ENCODE measurements at regions not wholly inside any gene's neighbourhood (a gene's known extent, or its start where the extent isn't known, plus 50 kb on each side); places are given as distances from the start of the nearest gene placed in this dataset.

- ChIA-PET POLR2A (no interaction called here), CTCF (interaction anchor here (0.7 to 2.1 kb wide), 2 partner anchors 14 to 550 kb away, joined by 3 to 11 read pairs; no protein-coding TSS in a partner anchor)
- H3K4me3 Mint-ChIP-seq, result no peak overlapping the region
- no peaks in the 10 kb centered on the region for H3K9me3 Mint-ChIP-seq (ENCODE audit: insufficient read depth)
- ATAC-seq (no peak), DNase-seq (no peak)
- H3K27me3 Mint-ChIP-seq (ENCODE audit: low read depth), result peaks cover 13% of the 10 kb centered on the region
- H3K4me1 Mint-ChIP-seq (ENCODE audit: low read depth), result peaks cover 15% of the 10 kb centered on the region
- no peak overlapping the region for H3K27ac Mint-ChIP-seq
- H3K36me3 Mint-ChIP-seq (ENCODE audit: low read depth), result no peaks in the 10 kb centered on the region
These were observed 234.5 kb downstream of the AHR start for GRCh38 chr7:17532861-17533404.

GRCh38 chr7:17534348-17534747, 235.9 kb downstream of the AHR start:
- Mint-ChIP-seq H3K36me3 (ENCODE audit: low read depth) (no peaks in the 10 kb centered on the region), H3K27ac (no peak overlapping the region), H3K9me3 (ENCODE audit: insufficient read depth) (no peaks in the 10 kb centered on the region), H3K4me3 (no peak overlapping the region), H3K4me1 (ENCODE audit: low read depth) (peaks cover 15% of the 10 kb centered on the region), H3K27me3 (ENCODE audit: low read depth) (peaks cover 9% of the 10 kb centered on the region)
- POLR2A ChIA-PET, result no interaction called here
- no peak for DNase-seq
- no peak for ATAC-seq
- CTCF ChIA-PET, result no interaction called here

GRCh38 chr7:17535776-17536175, 237.3 kb downstream of the AHR start:
- CTCF ChIA-PET, result no interaction called here
- no peak for ATAC-seq
- Mint-ChIP-seq H3K4me3 (no peak overlapping the region), H3K27ac (no peak overlapping the region), H3K27me3 (ENCODE audit: low read depth) (peaks cover 9% of the 10 kb centered on the region), H3K4me1 (ENCODE audit: low read depth) (peaks cover 14% of the 10 kb centered on the region), H3K9me3 (ENCODE audit: insufficient read depth) (no peaks in the 10 kb centered on the region), H3K36me3 (ENCODE audit: low read depth) (no peaks in the 10 kb centered on the region)
- POLR2A ChIA-PET, result no interaction called here
- no peak for DNase-seq

- ChIA-PET CTCF (no interaction called here), POLR2A (no interaction called here)
- Mint-ChIP-seq H3K4me1 (ENCODE audit: low read depth) (no peaks in the 10 kb centered on the region), H3K4me3 (no peak overlapping the region), H3K27me3 (ENCODE audit: low read depth) (peaks cover 12% of the 10 kb centered on the region), H3K9me3 (ENCODE audit: insufficient read depth) (no peaks in the 10 kb centered on the region), H3K36me3 (ENCODE audit: low read depth) (no peaks in the 10 kb centered on the region), H3K27ac (no peak overlapping the region)
- ATAC-seq, result no peak
- no peak for DNase-seq
These were observed 245.9 kb downstream of the AHR start for GRCh38 chr7:17544401-17544800.

GRCh38 chr7:17545348-17545747, 246.9 kb downstream of the AHR start:
- DNase-seq (no peak), ATAC-seq (no peak)
- Mint-ChIP-seq H3K27me3 (ENCODE audit: low read depth) (peaks cover 12% of the 10 kb centered on the region), H3K4me1 (ENCODE audit: low read depth) (no peaks in the 10 kb centered on the region), H3K36me3 (ENCODE audit: low read depth) (no peaks in the 10 kb centered on the region), H3K9me3 (ENCODE audit: insufficient read depth) (no peaks in the 10 kb centered on the region), H3K4me3 (no peak overlapping the region), H3K27ac (no peak overlapping the region)
- CTCF ChIA-PET, result no interaction called here
- POLR2A ChIA-PET, result no interaction called here

GRCh38 chr7:17546189-17546588, 247.7 kb downstream of the AHR start:
- ChIA-PET POLR2A (no interaction called here), CTCF (interaction anchor here (0.6 kb wide), 1 partner anchor 13 kb away, joined by 3 read pairs; no protein-coding TSS in a partner anchor)
- no peak overlapping the region for H3K27ac Mint-ChIP-seq
- H3K27me3 Mint-ChIP-seq (ENCODE audit: low read depth), result peaks cover 12% of the 10 kb centered on the region
- no peak for ATAC-seq
- no peaks in the 10 kb centered on the region for H3K36me3 Mint-ChIP-seq (ENCODE audit: low read depth)
- no peak overlapping the region for H3K4me3 Mint-ChIP-seq
- no peak for DNase-seq
- H3K9me3 Mint-ChIP-seq (ENCODE audit: insufficient read depth), result no peaks in the 10 kb centered on the region
- no peaks in the 10 kb centered on the region for H3K4me1 Mint-ChIP-seq (ENCODE audit: low read depth)

GRCh38 chr7:17546592-17546991, 248.1 kb downstream of the AHR start:
- Mint-ChIP-seq H3K27ac (no peak overlapping the region), H3K4me3 (no peak overlapping the region), H3K9me3 (ENCODE audit: insufficient read depth) (no peaks in the 10 kb centered on the region), H3K36me3 (ENCODE audit: low read depth) (no peaks in the 10 kb centered on the region), H3K27me3 (ENCODE audit: low read depth) (peaks cover 12% of the 10 kb centered on the region), H3K4me1 (ENCODE audit: low read depth) (no peaks in the 10 kb centered on the region)
- ChIA-PET CTCF (interaction anchor here (0.6 kb wide), 1 partner anchor 14 kb away, joined by 3 read pairs; no protein-coding TSS in a partner anchor), POLR2A (no interaction called here)
- ATAC-seq (no peak), DNase-seq (no peak)

- H3K27ac Mint-ChIP-seq, result no peak overlapping the region
- peaks cover 12% of the 10 kb centered on the region for H3K27me3 Mint-ChIP-seq (ENCODE audit: low read depth)
- DNase-seq (no peak), ATAC-seq (no peak)
- no peaks in the 10 kb centered on the region for H3K9me3 Mint-ChIP-seq (ENCODE audit: insufficient read depth)
- H3K36me3 Mint-ChIP-seq (ENCODE audit: low read depth), result no peaks in the 10 kb centered on the region
- ChIA-PET CTCF (no interaction called here), POLR2A (no interaction called here)
- no peak overlapping the region for H3K4me3 Mint-ChIP-seq
- H3K4me1 Mint-ChIP-seq (ENCODE audit: low read depth), result no peaks in the 10 kb centered on the region
These were observed 249.7 kb downstream of the AHR start for GRCh38 chr7:17548014-17548653.

GRCh38 chr7:17549406-17549805, 251.0 kb downstream of the AHR start:
- ChIA-PET POLR2A (no interaction called here), CTCF (no interaction called here)
- Mint-ChIP-seq H3K27me3 (ENCODE audit: low read depth) (peaks cover 10% of the 10 kb centered on the region), H3K36me3 (ENCODE audit: low read depth) (no peaks in the 10 kb centered on the region), H3K4me1 (ENCODE audit: low read depth) (no peaks in the 10 kb centered on the region), H3K4me3 (no peak overlapping the region), H3K27ac (no peak overlapping the region), H3K9me3 (ENCODE audit: insufficient read depth) (no peaks in the 10 kb centered on the region)
- no peak for DNase-seq
- no peak for ATAC-seq

- Mint-ChIP-seq H3K27ac (no peak overlapping the region), H3K36me3 (ENCODE audit: low read depth) (no peaks in the 10 kb centered on the region), H3K4me1 (ENCODE audit: low read depth) (no peaks in the 10 kb centered on the region), H3K4me3 (no peak overlapping the region), H3K27me3 (ENCODE audit: low read depth) (peaks cover 2% of the 10 kb centered on the region), H3K9me3 (ENCODE audit: insufficient read depth) (no peaks in the 10 kb centered on the region)
- no peak for ATAC-seq
- CTCF ChIA-PET, result no interaction called here
- POLR2A ChIA-PET, result no interaction called here
- no peak for DNase-seq
These were observed 253.9 kb downstream of the AHR start for GRCh38 chr7:17552373-17552772.

- no peaks in the 10 kb centered on the region for H3K9me3 Mint-ChIP-seq (ENCODE audit: insufficient read depth)
- H3K4me3 Mint-ChIP-seq, result no peak overlapping the region
- no peak overlapping the region for H3K27ac Mint-ChIP-seq
- DNase-seq (no peak), ATAC-seq (no peak)
- no peaks in the 10 kb centered on the region for H3K36me3 Mint-ChIP-seq (ENCODE audit: low read depth)
- ChIA-PET POLR2A (no interaction called here), CTCF (no interaction called here)
- H3K4me1 Mint-ChIP-seq (ENCODE audit: low read depth), result no peaks in the 10 kb centered on the region
- peaks cover 4% of the 10 kb centered on the region for H3K27me3 Mint-ChIP-seq (ENCODE audit: low read depth)
These were observed 254.5 kb downstream of the AHR start for GRCh38 chr7:17552952-17553351.

- no peak for ATAC-seq
- Mint-ChIP-seq H3K9me3 (ENCODE audit: insufficient read depth) (no peaks in the 10 kb centered on the region), H3K27me3 (ENCODE audit: low read depth) (peaks cover 4% of the 10 kb centered on the region), H3K36me3 (ENCODE audit: low read depth) (no peaks in the 10 kb centered on the region), H3K27ac (no peak overlapping the region), H3K4me3 (no peak overlapping the region), H3K4me1 (ENCODE audit: low read depth) (no peaks in the 10 kb centered on the region)
- POLR2A ChIA-PET, result no interaction called here
- CTCF ChIA-PET, result no interaction called here
- no peak for DNase-seq
These were observed 256.0 kb downstream of the AHR start for GRCh38 chr7:17554341-17555015.

Measured in activated CD8-positive, alpha-beta T cell treated with anti-CD3 and anti-CD28 coated beads, Interleukin-2, amount 10 ng/mL, durations not matched to agents 7 days and 5 days (primary cell).